DND-41 (cell line): ENCODE measurements at regions not wholly inside any gene's neighbourhood (a gene's known extent, or its start where the extent isn't known, plus 50 kb on each side); places are given as distances from the start of the nearest gene placed in this dataset.

Source experiments
- CTCF ChIP-seq: IDR thresholded peaks from 2 replicates; pipeline ENCODE4 v1.5.1; 2012; ENCODE audit warnings: borderline replicate concordance, low read length, moderate library complexity, mild to moderate bottlenecking; ENCODE audit not compliant: poor library complexity, severe bottlenecking; ENCODE audit errors: extremely low read depth
- EZH2 ChIP-seq: IDR thresholded peaks from 3 replicates; pipeline ENCODE4 v1.6.1; 2012; ENCODE audit warnings: borderline replicate concordance, low read depth, mild to moderate bottlenecking, moderate library complexity, low read length, inconsistent platforms; ENCODE audit not compliant: severe bottlenecking

GRCh38 chr3:31010491-31010890 lies 116.0 kb upstream of the GADL1 start:
- TF ChIP-seq CTCF (no peak), EZH2 (no peak)
